GM18868 (cell line): ENCODE measurements at regions not wholly inside any gene's neighbourhood (a gene's known extent, or its start where the extent isn't known, plus 50 kb on each side); places are given as distances from the start of the nearest gene placed in this dataset.

Source experiments
- ATAC-seq: cut with Tn5 transposase; IDR thresholded peaks from one replicate; pipeline ENCODE4 v1.9.1; 2021; ENCODE audit warnings: mild to moderate bottlenecking, moderate library complexity; ENCODE audit not compliant: unreplicated experiment

- ATAC-seq, result no peak
Observed at GRCh38 chr15:93152951-93153350, 63.9 kb upstream of the RGMA start.

DNA sequence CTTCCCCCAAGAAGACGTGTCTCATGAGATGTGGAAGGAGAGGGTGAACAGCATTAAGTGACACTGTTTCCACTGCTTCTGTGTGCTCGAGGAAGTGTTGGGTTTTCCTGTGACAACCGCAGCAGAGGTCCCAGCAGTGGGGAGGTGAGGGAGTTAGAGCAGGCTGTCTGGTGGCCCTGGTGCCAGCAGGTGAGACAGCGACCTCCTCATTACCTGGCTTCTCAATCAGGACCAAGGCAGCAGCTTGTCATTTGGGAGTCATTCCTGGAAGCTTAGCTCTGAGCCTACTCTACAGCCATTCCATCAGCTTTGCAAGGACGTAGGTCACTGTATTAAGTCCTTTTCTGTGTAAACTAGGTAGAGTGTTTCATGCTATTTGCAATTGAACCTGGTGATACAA lies 63.3 kb upstream of the RGMA start:
- no peak for ATAC-seq

DNA sequence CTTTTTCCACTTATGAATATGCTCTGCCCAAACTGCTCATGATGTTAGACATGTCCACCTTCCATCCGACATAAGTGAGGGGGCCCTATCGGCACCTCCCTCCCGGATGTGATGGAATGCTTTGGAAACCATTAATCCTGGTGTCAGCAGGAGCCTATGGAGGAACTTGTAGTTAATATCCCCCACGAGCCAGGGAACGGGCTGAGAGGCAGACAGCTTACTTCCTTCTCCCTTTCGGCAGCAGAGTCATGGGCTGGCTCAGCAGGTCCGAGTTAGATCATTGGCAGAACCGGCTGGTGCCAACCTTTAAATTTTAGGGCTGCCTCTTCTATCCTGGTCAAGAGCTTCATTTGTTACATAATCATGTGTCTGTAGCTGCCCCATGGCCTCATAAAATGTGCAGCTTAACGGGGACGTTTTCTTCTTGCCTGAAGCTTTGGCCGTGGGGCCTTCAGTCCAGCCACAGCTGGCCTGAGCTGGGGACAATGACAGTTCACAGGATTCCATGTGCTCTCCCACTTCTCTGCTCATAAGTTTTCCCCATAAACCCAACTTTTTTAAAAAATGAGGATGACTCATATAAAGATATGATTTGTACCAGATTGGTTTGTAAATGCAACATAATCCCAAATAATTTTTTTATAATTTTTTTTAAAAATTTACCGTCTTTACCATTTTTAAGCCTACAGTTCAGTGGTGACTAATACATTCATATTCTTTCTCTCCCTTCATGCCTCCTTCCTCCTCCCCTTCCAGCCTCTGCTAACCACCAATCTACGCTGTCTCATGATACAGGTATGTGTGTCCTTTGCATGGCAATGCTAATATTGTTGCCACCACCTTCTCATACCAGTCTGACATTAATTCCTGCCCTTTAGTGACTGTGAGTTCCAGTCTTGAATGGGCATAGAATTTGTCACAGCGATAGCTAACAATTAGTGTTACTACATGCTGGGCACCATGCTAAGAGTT lies 62.2 kb upstream of the RGMA start:
- ATAC-seq, result no peak

GRCh38 chr15:93146601-93147000 lies 57.6 kb upstream of the RGMA start:
- no peak for ATAC-seq

DNA sequence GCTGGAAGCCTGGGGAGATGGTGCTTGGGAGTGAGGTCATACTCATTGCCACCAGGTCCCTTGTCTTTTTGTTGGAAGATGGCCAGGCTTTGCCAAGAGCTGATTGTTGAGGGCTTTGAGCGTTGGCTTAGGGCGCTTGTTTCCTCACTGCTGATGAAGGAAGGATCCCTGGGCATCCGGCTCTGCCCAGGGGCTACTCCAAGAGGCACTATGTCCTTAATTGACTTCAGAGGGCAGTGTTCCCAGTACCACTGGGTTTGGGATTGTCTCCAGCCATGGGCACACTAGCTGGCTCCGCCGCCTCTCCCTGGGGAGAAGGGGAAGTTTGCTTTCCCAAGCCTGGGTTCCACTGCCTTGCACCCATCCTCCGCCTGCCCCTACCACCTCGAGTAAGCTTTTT lies 57.2 kb upstream of the RGMA start:
- ATAC-seq, result no peak

- no peak for ATAC-seq
Observed at GRCh38 chr15:93144463-93145236, 55.6 kb upstream of the RGMA start.

GRCh38 chr15:93143186-93143585 lies 54.2 kb upstream of the RGMA start:
- no peak for ATAC-seq

- ATAC-seq, result peak; percentile 99
Observed at GRCh38 chr15:93141371-93141794, 52.4 kb upstream of the RGMA start.

GRCh38 chr15:93139436-93139835 lies 50.4 kb upstream of the RGMA start:
- ATAC-seq, result no peak

GRCh38 chr15:93138681-93139250 lies 49.8 kb upstream of the RGMA start:
- ATAC-seq, result no peak
